HL-60 (cell line): ENCODE measurements at regions not wholly inside any gene's neighbourhood (a gene's known extent, or its start where the extent isn't known, plus 50 kb on each side); places are given as distances from the start of the nearest gene placed in this dataset.

Source experiments
- CTCF ChIP-seq: IDR thresholded peaks from one replicate; pipeline ENCODE4 v1.5.1; 2011; ENCODE audit warnings: low read length, control low read depth, inconsistent platforms; ENCODE audit not compliant: insufficient read depth
- POLR2AphosphoS5 ChIP-seq: IDR thresholded peaks from 2 replicates; pipeline ENCODE4 v1.6.1; 2012; ENCODE audit warnings: low read depth
- REST ChIP-seq: IDR thresholded peaks from 2 replicates; pipeline ENCODE4 v1.6.1; 2012; ENCODE audit warnings: low read depth; ENCODE audit not compliant: insufficient replicate concordance
- SPI1 ChIP-seq: IDR thresholded peaks from 2 replicates; pipeline ENCODE4 v1.6.1; 2012; ENCODE audit warnings: low read depth, mild to moderate bottlenecking, borderline replicate concordance

- no peak for TF ChIP-seq POLR2AphosphoS5
- TF ChIP-seq CTCF, result no peak
- no peak for TF ChIP-seq SPI1
- TF ChIP-seq REST, result no peak
Measured at GRCh38 chr5:118555727-118556126, 432.6 kb downstream of the DTWD2 start.
